BJ (cell line): ENCODE measurements at regions not wholly inside any gene's neighbourhood (a gene's known extent, or its start where the extent isn't known, plus 50 kb on each side); places are given as distances from the start of the nearest gene placed in this dataset.

Source experiments
- CTCF ChIA-PET: fragments of 350-600 bp; formaldehyde crosslinking; extraction: SDS; loops from one replicate; lab custom pipeline; 2021; ENCODE audit warnings: antibody characterized with exemption, inconsistent platforms; lab: Yijun Ruan, JAX
- POLR2A ChIA-PET: fragments of 300-600 bp; sonication (Branson Sonifier 250); formaldehyde crosslinking; extraction: SDS; loops from one replicate; lab custom pipeline; 2021; ENCODE audit warnings: antibody characterized with exemption; lab: Charles Lee
- DNase-seq: peaks from one replicate; pipeline ENCODE4 v3.0.0-alpha.2; 2011; ENCODE audit warnings: low read depth
- H3K27me3 ChIP-seq: 2 replicates; pipeline ENCODE4 v1.6.0; 2011; ENCODE audit warnings: low read length; ENCODE audit not compliant: control insufficient read depth, insufficient read depth
- H3K36me3 ChIP-seq: 2 replicates; pipeline ENCODE4 v1.5.1; 2011; ENCODE audit warnings: low read length; ENCODE audit not compliant: control insufficient read depth, insufficient read depth
- H3K4me3 ChIP-seq: 2 replicates; pipeline ENCODE4 v1.5.1; 2011; ENCODE audit warnings: low read depth, mild to moderate bottlenecking, control low read depth, low read length
- CTCF ChIP-seq: IDR thresholded peaks from 2 replicates; pipeline ENCODE4 v1.5.1; 2011; ENCODE audit warnings: low read depth, mild to moderate bottlenecking, control low read depth, inconsistent platforms, low read length, moderate library complexity; ENCODE audit not compliant: insufficient read depth

GRCh38 chr16:88289001-88289400, 93.8 kb upstream of the ZNF469 start:
- ChIA-PET POLR2A (no interaction called here), CTCF (interaction anchor here (1.3 to 1.6 kb wide), 2 partner anchors 9 to 14 kb away, joined by 3 to 7 read pairs; no protein-coding TSS in a partner anchor)
- DNase-seq: no peak
- no peak overlapping the region for H3K4me3 ChIP-seq
- no peaks in the 10 kb centered on the region for H3K27me3 ChIP-seq
- no peak for TF ChIP-seq CTCF
- no peaks in the 10 kb centered on the region for H3K36me3 ChIP-seq

GRCh38 chr16:88289561-88289960, 93.2 kb upstream of the ZNF469 start:
- DNase-seq: peak; percentile 41
- H3K36me3 ChIP-seq: no peaks in the 10 kb centered on the region
- no peak overlapping the region for H3K4me3 ChIP-seq
- CTCF ChIA-PET: interaction anchor here (0.8 to 1.6 kb wide), 3 partner anchors 9 to 95 kb away, joined by 3 to 7 read pairs (median 3); no protein-coding TSS in a partner anchor
- TF ChIP-seq CTCF: no peak
- POLR2A ChIA-PET: no interaction called here
- no peaks in the 10 kb centered on the region for H3K27me3 ChIP-seq

GRCh38 chr16:88289968-88290401, 92.8 kb upstream of the ZNF469 start:
- ChIA-PET CTCF (interaction anchor here (0.8 to 1.6 kb wide), 3 partner anchors 8 to 94 kb away, joined by 3 to 7 read pairs (median 3); no protein-coding TSS in a partner anchor), POLR2A (no interaction called here)
- H3K4me3 ChIP-seq: no peak overlapping the region
- no peak for TF ChIP-seq CTCF
- no peak for DNase-seq
- no peaks in the 10 kb centered on the region for H3K36me3 ChIP-seq
- H3K27me3 ChIP-seq: no peaks in the 10 kb centered on the region

GRCh38 chr16:88290850-88291830, 91.6 kb upstream of the ZNF469 start:
- POLR2A ChIA-PET: no interaction called here
- CTCF ChIA-PET: interaction anchor here (0.6 kb wide), 1 partner anchor 46 kb away, joined by 3 read pairs; no protein-coding TSS in a partner anchor
- no peak overlapping the region for H3K4me3 ChIP-seq
- H3K27me3 ChIP-seq: no peaks in the 10 kb centered on the region
- TF ChIP-seq CTCF: no peak
- no peak for DNase-seq
- no peaks in the 10 kb centered on the region for H3K36me3 ChIP-seq

- DNase-seq: no peak
- Histone ChIP-seq H3K36me3 (no peaks in the 10 kb centered on the region), H3K27me3 (no peaks in the 10 kb centered on the region), H3K4me3 (no peak overlapping the region)
- POLR2A ChIA-PET: no interaction called here
- TF ChIP-seq CTCF: no peak
- CTCF ChIA-PET: no interaction called here
These were observed 90.5 kb upstream of the ZNF469 start for GRCh38 chr16:88292007-88292970.
